HEK293 (cell line): ENCODE measurements at regions not wholly inside any gene's neighbourhood (a gene's known extent, or its start where the extent isn't known, plus 50 kb on each side); places are given as distances from the start of the nearest gene placed in this dataset.

Source experiments
- CTCF ChIA-PET: fragments of 350-600 bp; formaldehyde crosslinking; extraction: SDS; loops from one replicate; lab custom pipeline; 2021; ENCODE audit warnings: antibody characterized with exemption; lab: Yijun Ruan, JAX
- POLR2A ChIA-PET: fragments of 300-600 bp; formaldehyde crosslinking; extraction: SDS; loops from one replicate; lab custom pipeline; 2020; ENCODE audit warnings: antibody characterized with exemption, inconsistent platforms; lab: Yijun Ruan, JAX
- H3K27ac ChIP-seq: fragments of 200-500 bp; sonication (Bioruptor generic); 2 replicates; pipeline ENCODE4 v1.5.1; 2014; ENCODE audit warnings: low read depth, low read length, control low read depth, inconsistent platforms; ENCODE audit errors: extremely low read depth
- H3K36me3 ChIP-seq, 2 experiments: fragments of 200-500 bp in 1 of 2; sonication (Bioruptor generic) in 1 of 2; 1 replicate in 1 of 2; 2 replicates in 1 of 2; pipeline ENCODE4 v1.5.1; 2014 to 2017; ENCODE audit warnings: inconsistent platforms in 2 of 2, low read length in 2 of 2; ENCODE audit not compliant: control insufficient read depth in 2 of 2, insufficient read depth in 1 of 2
- H3K4me1 ChIP-seq: fragments of 200-500 bp; sonication (Bioruptor generic); 2 replicates; pipeline ENCODE4 v1.5.1; 2014; ENCODE audit warnings: mild to moderate bottlenecking, low read length, inconsistent platforms; ENCODE audit not compliant: control insufficient read depth, insufficient read depth
- H3K4me3 ChIP-seq: 2 replicates; pipeline ENCODE4 v1.5.1; 2011; ENCODE audit warnings: low read depth, mild to moderate bottlenecking, control low read depth, low read length, moderate library complexity
- H3K9me3 ChIP-seq: fragments of 200-500 bp; sonication (Bioruptor generic); 2 replicates; pipeline ENCODE4 v1.5.1; 2014; ENCODE audit warnings: low read depth, low read length, inconsistent platforms; ENCODE audit not compliant: control insufficient read depth, insufficient read depth
- BCL11B ChIP-seq: fragments of 450-650 bp; formaldehyde crosslinking; IDR thresholded peaks from 2 replicates; pipeline ENCODE4 v1.5.1; 2016; ENCODE audit warnings: low read depth, missing biosample characterization, missing genetic modification characterization
- GLI4 ChIP-seq: fragments of 450-650 bp; formaldehyde crosslinking; IDR thresholded peaks from 2 replicates; pipeline ENCODE4 v1.5.1; 2016; ENCODE audit warnings: missing biosample characterization, missing genetic modification characterization
- KLF10 ChIP-seq: fragments of 450-650 bp; IDR thresholded peaks from 2 replicates; pipeline ENCODE4 v1.5.1; 2018; ENCODE audit warnings: missing biosample characterization, mild to moderate bottlenecking, missing genetic modification characterization
- KLF16 ChIP-seq: fragments of 450-650 bp; formaldehyde crosslinking; IDR thresholded peaks from 2 replicates; pipeline ENCODE4 v1.5.1; 2017; ENCODE audit warnings: missing biosample characterization, missing genetic modification characterization
- SP7 ChIP-seq: fragments of 450-650 bp; formaldehyde crosslinking; IDR thresholded peaks from 2 replicates; pipeline ENCODE4 v1.5.1; 2016; ENCODE audit warnings: missing biosample characterization, missing genetic modification characterization
- YY2 ChIP-seq: fragments of 450-650 bp; formaldehyde crosslinking; IDR thresholded peaks from 2 replicates; pipeline ENCODE4 v1.5.1; 2016; ENCODE audit warnings: missing biosample characterization, missing genetic modification characterization
- ZBTB17 ChIP-seq: fragments of 450-650 bp; formaldehyde crosslinking; IDR thresholded peaks from 2 replicates; pipeline ENCODE4 v1.5.1; 2016; ENCODE audit warnings: missing biosample characterization, missing genetic modification characterization
- ZNF19 ChIP-seq: fragments of 450-650 bp; formaldehyde crosslinking; IDR thresholded peaks from 2 replicates; pipeline ENCODE4; 2016; ENCODE audit warnings: missing biosample characterization, missing genetic modification characterization, low read depth
- ZNF2 ChIP-seq: fragments of 450-650 bp; formaldehyde crosslinking; IDR thresholded peaks from 2 replicates; pipeline ENCODE4 v1.5.1; 2016; ENCODE audit warnings: missing biosample characterization, missing genetic modification characterization
- ZNF221 ChIP-seq: fragments of 450-650 bp; formaldehyde crosslinking; IDR thresholded peaks from 2 replicates; pipeline ENCODE4 v1.5.1; 2017; ENCODE audit warnings: missing biosample characterization, missing genetic modification characterization, borderline replicate concordance
- ZNF223 ChIP-seq: fragments of 450-650 bp; formaldehyde crosslinking; IDR thresholded peaks from 2 replicates; pipeline ENCODE4 v1.5.1; 2016; ENCODE audit warnings: missing biosample characterization, missing genetic modification characterization
- ZNF239 ChIP-seq: fragments of 450-650 bp; formaldehyde crosslinking; IDR thresholded peaks from 2 replicates; pipeline ENCODE4 v1.5.1; 2016; ENCODE audit warnings: missing biosample characterization, missing genetic modification characterization
- ZNF26 ChIP-seq: fragments of 450-650 bp; formaldehyde crosslinking; IDR thresholded peaks from 2 replicates; pipeline ENCODE4 v1.5.1; 2016; ENCODE audit warnings: missing biosample characterization, missing genetic modification characterization
- ZNF274 ChIP-seq, 2 experiments: fragments of 200-500 bp in 1 of 2; fragments of 450-650 bp in 1 of 2; sonication (Bioruptor generic) in 1 of 2; formaldehyde crosslinking in 1 of 2; IDR thresholded peaks; 2 replicates each; pipeline versions ENCODE4 v1.5.1 to v1.6.1; 2014 to 2016; ENCODE audit warnings: borderline replicate concordance in 1 of 2, inconsistent platforms in 1 of 2, low read length in 1 of 2, missing biosample characterization in 1 of 2, missing genetic modification characterization in 1 of 2
- ZNF366 ChIP-seq: fragments of 450-650 bp; formaldehyde crosslinking; conservative IDR thresholded peaks from 2 replicates; pipeline ENCODE4 v1.5.1; 2016; ENCODE audit warnings: missing biosample characterization, missing genetic modification characterization
- ZNF639 ChIP-seq: fragments of 450-650 bp; formaldehyde crosslinking; IDR thresholded peaks from 2 replicates; pipeline ENCODE4 v1.5.1; 2016; ENCODE audit warnings: missing biosample characterization, missing genetic modification characterization
- ZNF654 ChIP-seq: fragments of 450-650 bp; formaldehyde crosslinking; IDR thresholded peaks from 2 replicates; pipeline ENCODE4 v1.5.1; 2016; ENCODE audit warnings: low read depth, missing biosample characterization, missing genetic modification characterization
- ZNF692 ChIP-seq: fragments of 450-650 bp; formaldehyde crosslinking; IDR thresholded peaks from 2 replicates; pipeline ENCODE4 v1.5.1; 2016; ENCODE audit warnings: missing biosample characterization, missing genetic modification characterization

- ChIA-PET POLR2A (no interaction called here), CTCF (no interaction called here)
- H3K4me3 ChIP-seq, result no peak overlapping the region
- H3K9me3 ChIP-seq, result no peaks in the 10 kb centered on the region
- no peak for TF ChIP-seq SP7 (tag by site-specific recombination)
- TF ChIP-seq ZNF692 (tag by site-specific recombination), result no peak
- no peak for TF ChIP-seq ZNF221 (tag by site-specific recombination)
- TF ChIP-seq, all 188 proteins: peak for 0
- no peak overlapping the region for H3K27ac ChIP-seq
- no peaks in the 10 kb centered on the region for H3K36me3 ChIP-seq
- no peaks in the 10 kb centered on the region for H3K4me1 ChIP-seq
Measured at GRCh38 chr7:112554591-112554990, 73.8 kb downstream of the LSMEM1 start.

- no peak overlapping the region for H3K27ac ChIP-seq
- ChIA-PET CTCF (interaction anchor here (0.5 to 0.6 kb wide), 2 partner anchors 38 to 1155 kb away, joined by 3 read pairs; no protein-coding TSS in a partner anchor), POLR2A (no interaction called here)
- no peak overlapping the region for H3K4me3 ChIP-seq
- no peaks in the 10 kb centered on the region for H3K9me3 ChIP-seq
- no peaks in the 10 kb centered on the region for H3K36me3 ChIP-seq
- TF ChIP-seq KLF16, result no peak
- TF ChIP-seq ZNF366 (tag by site-specific recombination), result no peak
- TF ChIP-seq YY2 (tag by site-specific recombination), result no peak
- TF ChIP-seq KLF10 (tag by site-specific recombination), result no peak
- TF ChIP-seq GLI4 (tag by site-specific recombination), result no peak
- no peak for TF ChIP-seq ZNF239 (tag by site-specific recombination)
- TF ChIP-seq ZBTB17 (tag by site-specific recombination), result no peak
- no peak for TF ChIP-seq ZNF19
- TF ChIP-seq ZNF639 (tag by site-specific recombination), result no peak
- no peak for TF ChIP-seq ZNF654 (tag by site-specific recombination)
- no peak for TF ChIP-seq BCL11B (tag by site-specific recombination)
- no peak for TF ChIP-seq ZNF26 (tag by site-specific recombination)
- no peak for TF ChIP-seq ZNF223 (tag by site-specific recombination)
- no peak for TF ChIP-seq ZNF2 (tag by site-specific recombination)
- TF ChIP-seq SP7 (tag by site-specific recombination), result no peak
- TF ChIP-seq ZNF274 (IDR thresholded peaks at IDR 0.05; ENCODE audit: low read length), result no peak
- no peak for TF ChIP-seq ZNF274 (tag by site-specific recombination; IDR thresholded peaks at IDR 0.05; ENCODE audit: borderline replicate concordance)
- H3K4me1 ChIP-seq, result no peaks in the 10 kb centered on the region
Measured at GRCh38 chr7:112556633-112557032, 75.8 kb downstream of the LSMEM1 start.
